ENCODE measurements at regions not wholly inside any gene's neighbourhood (a gene's known extent, or its start where the extent isn't known, plus 50 kb on each side); places are given as distances from the start of the nearest gene placed in this dataset.
A peak's percentile ranks its signal among the peaks of the same experiment; 100 is the strongest.
"Not testable (repeated sequence)": the region's sequence is repeated elsewhere in the genome, so short reads cannot be mapped to it uniquely, and the experiment has no call there.

- H3K9ac ChIP-seq (ENCODE audit: low read length); H3K36me3 ChIP-seq (ENCODE audit: control insufficient read depth, insufficient read depth, low read length, severe bottlenecking); H3K9me3 ChIP-seq (ENCODE audit: control insufficient read depth, low read length); H3K27me3 ChIP-seq (replicated peaks; ENCODE audit: control insufficient read depth, insufficient read depth, low read length); H3K4me1 ChIP-seq (ENCODE audit: control insufficient read depth, insufficient read depth, low read length): not testable (repeated sequence)
- DNase-seq (ENCODE audit: low read depth) = peak; percentile 9
- H3K4me3 ChIP-seq (ENCODE audit: low read length) = peak overlapping the region; percentile 65
These were observed 50.0 kb upstream of the NBPF20 start for GRCh38 chr1:145475369-145475915.

All from adipocyte (in vitro differentiated cells).